ENCODE measurements at regions not wholly inside any gene's neighbourhood (a gene's known extent, or its start where the extent isn't known, plus 50 kb on each side); places are given as distances from the start of the nearest gene placed in this dataset.

DNA sequence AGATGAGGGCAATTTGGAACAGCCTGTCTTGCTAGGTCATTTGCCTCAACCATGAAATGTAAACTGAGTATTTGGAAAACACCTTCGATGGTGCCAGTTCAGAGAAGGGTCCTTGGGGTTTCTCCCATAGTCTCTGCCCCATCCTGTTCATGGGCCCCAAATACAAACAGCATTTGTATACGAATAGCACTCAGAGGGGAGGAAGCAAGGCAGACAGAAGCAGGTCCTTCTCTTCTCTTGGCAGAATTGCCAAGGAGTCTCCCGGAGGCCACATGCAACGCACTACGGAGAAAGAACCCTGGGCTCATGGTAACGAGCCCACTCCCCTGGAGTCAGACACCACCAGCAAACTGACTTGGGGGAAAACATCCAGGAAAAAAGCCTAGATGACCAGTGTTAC, 162.1 kb downstream of the RAB11FIP2 start:
- DNase-seq = no peak

DNA sequence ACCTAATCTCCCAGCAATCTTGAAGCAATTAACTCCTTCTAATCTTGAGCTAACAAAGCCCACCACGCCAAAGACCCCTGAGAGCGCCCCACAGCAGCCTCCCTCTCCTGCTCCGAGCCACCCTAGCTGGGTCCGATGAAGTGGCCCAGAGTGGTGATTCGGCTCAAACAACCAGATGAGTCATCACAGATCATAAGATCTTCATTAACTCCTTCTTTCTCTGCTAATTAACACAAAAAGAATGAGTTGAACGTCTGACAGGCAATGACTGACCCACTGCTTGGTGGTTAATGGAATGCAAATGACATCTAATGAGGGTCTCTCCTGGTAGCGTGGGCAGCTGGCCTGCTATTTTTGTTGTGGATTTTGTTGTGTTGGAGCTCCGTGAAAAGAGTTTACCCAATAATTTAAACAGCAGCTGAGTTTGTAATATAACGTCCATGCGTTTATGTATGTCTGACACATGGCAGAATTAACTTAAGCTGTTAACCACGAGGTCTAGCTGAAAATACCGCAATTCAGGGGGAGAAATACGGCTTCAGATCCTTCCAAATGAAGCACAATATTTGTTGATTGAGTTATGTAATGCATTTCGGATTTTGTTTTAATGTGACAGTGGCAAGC, 161.4 kb downstream of the RAB11FIP2 start:
- DNase-seq = no peak

DNA sequence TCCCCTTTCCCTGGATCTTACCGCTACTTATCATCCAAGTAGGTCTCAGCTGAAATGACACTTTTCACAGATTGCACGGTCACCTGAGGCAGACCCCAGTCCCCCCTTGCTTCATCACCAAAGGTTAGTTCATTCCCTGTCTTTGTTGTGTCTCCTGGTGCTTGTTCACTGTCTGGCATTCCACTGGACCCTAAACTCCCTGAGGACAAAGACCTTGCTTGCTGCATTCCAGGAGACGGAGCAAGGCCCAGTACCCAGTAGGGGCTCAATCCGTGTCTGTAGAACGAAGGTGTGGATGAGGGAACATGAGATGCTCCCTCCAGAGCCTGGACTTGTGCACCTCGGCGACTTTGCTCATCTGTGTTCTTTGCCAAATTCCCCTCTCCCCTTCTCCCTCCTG, 160.0 kb downstream of the RAB11FIP2 start:
- DNase-seq = no peak

DNA sequence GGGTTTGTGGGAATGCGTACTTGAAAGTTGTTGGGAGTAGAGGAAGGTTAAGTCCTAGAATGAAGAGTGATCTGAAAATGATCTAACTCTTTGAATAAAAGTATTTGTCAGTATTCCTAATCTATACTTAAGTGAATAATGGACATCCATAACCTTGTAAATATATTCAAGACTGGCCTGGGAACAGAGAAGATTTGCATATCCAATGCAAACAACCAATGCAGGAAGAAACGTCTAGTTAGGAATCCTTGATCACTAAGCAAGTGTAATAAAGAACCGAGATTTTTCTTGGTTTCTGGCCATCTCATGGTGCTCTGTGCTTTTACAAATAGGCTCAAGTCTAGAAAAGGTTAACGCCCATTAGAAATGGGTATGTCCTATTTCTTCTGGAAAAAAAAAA, 157.1 kb downstream of the RAB11FIP2 start:
- no peak for DNase-seq

DNA sequence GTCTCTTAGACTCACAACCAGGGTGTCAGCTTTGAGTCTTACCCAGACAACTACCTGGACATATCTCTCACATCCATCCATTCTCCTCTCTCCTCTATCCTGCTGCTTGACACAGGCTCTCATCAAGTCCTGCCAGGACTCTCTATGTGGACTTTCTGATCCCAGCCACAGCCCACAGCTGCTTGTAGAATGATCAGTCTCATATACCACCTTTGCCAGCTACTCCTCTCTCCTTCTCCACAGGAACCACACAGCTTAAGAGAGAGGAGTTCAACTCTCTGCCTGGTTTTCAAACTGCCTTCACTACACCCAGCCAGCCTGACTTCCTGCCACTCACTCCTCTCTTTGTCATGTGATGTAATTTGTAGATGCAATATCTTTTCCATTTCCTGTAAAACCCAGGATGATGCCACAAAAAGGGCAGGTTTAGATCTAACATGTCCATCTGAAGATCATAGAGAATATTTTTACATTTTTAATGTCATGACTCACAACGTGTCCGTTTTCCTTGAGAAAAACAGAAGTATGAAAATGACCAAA, 154.0 kb downstream of the RAB11FIP2 start:
- no peak for DNase-seq

DNA sequence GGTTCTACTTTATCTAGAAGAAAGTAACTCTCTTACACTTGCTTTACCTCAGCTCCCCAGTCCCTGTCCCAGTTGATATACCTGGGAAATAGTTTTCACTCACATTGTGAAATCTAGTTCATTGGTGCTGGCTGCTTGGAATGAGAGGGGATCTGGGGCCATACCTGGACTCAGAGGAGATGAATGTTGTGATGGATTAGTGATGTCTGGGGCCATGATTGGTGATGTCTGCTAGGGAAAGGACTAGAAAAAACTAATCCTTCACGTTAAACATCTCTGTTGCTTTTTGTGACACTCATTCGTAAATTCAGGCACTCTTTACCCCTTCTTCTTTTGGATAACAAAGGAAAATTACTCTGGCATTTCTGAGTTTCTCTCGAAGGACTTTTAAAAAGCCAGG, 152.4 kb downstream of the RAB11FIP2 start:
- DNase-seq = no peak

DNA sequence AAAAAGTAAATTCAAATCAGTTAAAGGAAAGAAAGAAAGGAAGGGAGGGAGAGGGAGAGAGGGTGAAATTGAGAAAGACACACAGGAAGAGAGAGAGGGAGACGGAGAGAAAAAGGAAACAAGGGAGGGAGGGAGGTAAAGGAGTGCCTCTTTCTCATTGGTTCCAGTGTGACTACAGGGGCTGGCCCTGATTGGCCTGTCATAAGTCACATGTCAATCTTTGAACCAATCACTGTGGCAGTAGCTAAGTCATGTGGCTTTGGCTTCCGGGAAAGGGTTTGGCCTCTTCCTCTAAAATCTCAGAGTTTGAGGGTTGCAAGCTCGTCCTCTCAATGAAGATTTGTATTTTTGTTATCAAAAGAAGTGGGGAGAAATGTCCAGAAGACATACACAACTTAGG, 150.2 kb downstream of the RAB11FIP2 start:
- no peak for DNase-seq

DNA sequence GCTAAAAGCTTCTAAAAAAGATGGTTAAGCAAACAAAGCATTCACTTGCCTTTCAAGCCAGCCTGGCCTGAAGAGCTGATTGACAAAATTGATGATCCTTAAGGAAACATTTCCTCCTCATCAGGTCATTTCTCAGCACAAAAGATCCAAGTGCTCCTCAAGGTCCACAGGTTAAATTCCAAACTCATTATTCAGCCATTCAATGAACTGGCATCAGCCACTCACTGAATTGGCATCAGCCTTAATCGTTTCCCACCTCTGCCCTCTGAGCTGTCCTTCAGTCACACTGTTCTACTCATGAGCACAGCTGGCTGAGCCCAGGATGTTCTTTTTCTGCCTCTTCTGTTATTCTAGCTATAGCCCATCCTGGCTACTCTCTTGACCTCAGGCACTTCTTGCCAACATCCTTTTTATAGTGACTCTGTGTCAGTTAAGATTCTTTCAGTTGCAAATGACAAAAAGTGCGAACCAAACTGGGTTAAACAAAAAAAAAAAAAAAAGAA, 147.5 kb downstream of the RAB11FIP2 start:
- no peak for DNase-seq

DNA sequence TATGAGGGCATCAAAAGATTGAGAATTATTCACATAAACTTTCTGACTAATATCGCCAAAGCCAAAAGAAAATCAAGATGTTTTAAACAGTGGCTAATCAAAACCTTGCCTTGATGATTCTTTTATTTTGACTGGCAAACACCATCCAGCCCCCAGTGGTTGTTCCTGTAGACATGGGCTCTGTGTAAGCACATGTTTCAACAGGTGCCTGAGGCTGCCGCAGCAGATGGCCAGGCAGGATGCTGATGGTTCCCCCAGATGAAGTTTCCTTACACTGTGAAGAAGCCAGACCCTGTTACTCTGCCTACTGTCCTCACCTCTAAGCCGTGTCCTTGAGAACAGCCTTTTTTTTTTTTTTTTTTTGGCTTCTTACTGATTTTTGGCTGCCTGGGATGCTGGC, 146.5 kb downstream of the RAB11FIP2 start:
- no peak for DNase-seq

DNA sequence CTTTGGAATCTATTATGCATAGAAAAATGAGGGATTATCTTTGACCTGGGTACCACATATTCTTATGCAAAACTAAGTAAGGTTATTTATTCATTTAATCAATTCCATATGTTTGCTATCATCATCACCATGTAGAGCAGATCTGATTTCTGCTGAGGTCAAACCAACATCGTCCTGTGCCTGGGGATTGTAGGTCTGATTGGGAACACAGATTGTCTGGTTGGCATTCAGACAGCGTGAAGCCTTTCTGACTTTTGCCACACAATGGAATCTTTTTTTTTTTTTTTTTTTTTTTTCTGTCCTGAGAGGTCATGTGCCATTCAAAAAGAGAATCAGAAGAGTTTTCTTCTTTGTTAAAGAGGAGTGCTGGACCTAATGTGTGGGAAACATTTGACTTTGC, 142.9 kb downstream of the RAB11FIP2 start:
- no peak for DNase-seq

DNA sequence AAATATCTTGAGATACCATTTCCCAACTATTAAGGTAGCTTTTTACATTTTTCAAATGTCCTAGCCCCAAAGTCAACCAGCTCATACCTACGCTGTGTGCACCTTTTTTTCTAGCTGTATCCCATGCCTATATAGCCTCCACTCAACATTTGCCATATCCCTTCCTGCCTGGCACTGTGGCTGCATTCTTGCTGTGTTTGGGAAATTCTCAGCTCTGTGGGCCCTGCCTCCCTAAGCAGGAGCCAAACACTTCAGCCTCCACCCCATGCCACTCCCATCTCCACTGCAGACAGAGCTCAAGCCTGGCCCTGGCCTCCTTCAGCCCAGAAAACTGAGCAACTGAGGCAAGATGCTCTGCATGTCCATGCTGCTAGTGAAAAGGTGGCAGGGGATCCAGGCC, 141.3 kb downstream of the RAB11FIP2 start:
- no peak for DNase-seq

DNA sequence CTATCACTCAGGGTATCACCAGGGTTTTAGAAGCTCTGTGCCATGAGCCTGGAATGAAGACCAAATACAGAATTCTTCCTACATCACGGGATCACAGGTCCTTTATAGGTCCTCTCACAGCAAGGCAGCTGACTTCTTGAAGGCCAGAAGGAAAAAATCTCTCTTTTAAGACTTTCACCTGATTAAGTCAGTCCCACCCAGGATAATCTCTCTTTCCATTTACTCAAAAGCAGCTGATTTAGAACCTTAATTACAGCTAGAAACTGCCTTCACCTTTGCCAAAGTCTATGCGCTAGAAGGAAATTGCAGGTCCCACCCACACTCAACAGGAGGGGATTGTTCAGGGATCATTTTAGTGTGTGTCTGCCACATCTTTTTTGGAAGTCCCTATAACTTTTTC, 135.1 kb downstream of the RAB11FIP2 start:
- no peak for DNase-seq

DNA sequence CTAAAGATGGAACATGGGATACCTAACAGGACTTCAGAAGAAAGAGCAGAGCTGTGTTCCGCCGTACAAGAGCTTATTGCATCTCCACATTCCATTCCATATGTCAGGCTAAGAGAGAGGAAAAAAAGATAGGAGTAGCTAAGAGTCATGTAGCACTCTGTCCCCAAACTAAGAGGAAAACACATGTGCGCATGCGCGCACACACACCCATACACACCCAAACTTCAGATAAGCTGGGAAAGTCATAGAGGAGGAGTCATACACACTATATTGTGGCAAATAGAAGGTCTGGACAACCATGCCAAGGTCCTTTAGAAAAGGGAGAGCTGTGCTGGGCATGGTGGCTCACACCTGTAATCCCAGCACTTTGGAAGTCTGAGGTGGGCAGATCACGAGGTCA, 132.4 kb downstream of the RAB11FIP2 start:
- DNase-seq = no peak

DNA sequence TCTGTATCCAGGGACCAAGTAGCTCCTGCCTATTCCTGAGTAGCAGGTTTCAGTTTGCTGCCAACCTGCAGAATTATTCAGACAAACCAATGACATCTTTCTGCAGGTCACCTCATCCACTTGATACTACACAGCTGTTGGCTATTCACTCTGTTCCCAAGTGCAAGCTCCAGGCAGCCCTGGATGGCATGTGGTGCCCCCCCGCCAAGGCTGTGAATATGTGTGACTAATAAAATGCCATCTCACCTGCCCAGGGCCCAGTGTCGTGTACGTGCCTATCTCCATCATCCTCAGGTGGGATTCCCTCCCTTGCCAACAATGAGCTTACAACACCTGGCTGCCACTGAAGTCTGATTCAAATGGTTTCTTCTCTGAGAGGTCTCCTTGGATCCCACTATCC, 125.8 kb downstream of the RAB11FIP2 start:
- DNase-seq = no peak

DNA sequence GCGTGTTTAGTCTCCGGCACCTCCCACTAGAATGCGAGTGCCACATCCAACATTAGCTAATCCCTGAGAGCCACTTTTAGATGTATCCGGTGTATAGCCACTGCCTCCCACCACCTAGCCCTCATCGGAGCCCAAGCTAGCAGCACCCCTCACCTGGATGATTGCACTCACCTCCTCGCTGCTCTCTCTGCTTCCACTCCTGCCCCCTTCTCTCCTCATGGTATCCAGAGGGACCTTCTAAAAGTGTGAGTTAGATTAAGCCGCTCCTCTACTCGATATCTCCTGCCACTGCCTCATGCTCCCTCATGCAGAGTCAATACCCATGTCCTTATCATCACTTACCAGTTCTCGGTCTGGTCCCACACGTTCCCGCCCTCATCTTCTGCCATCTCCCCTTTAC, 125.3 kb downstream of the RAB11FIP2 start:
- DNase-seq = no peak

DNA sequence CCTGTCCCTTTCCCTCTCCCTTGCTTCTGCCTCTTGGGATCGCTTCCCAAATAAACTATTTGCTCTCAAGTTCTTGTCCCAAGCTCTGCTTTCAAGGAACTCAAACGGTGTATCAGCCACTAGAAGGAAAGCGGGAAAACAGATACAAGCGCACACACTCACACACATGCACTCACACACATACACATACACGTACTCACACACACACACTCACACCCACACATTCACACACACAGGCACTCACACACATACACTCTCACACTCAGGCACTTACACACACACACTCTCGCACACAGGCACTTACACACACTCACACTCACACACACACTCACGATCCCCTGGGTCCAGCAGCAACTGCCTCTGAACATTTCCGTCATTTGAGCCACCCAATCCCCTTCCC, 121.9 kb downstream of the RAB11FIP2 start:
- no peak for DNase-seq

DNA sequence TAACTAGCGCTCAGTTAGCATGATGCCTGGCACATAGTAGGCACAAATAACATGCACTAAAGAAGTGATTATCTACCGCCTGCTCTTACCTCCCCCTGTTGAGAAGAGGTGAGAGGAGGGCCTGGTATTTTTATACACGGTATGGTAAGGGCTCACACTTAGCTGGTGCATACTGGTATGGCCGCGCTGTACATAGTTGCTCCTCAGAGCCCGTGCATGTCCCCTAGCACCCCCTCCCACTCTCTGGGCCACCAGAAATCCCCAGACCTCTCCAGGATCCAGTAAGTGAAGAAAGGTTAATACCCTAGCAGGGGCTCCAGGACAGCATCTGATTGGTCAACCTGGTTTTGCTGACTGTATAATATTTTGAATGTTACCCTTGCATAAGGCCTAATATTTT, 121.4 kb downstream of the RAB11FIP2 start:
- DNase-seq = no peak

DNA sequence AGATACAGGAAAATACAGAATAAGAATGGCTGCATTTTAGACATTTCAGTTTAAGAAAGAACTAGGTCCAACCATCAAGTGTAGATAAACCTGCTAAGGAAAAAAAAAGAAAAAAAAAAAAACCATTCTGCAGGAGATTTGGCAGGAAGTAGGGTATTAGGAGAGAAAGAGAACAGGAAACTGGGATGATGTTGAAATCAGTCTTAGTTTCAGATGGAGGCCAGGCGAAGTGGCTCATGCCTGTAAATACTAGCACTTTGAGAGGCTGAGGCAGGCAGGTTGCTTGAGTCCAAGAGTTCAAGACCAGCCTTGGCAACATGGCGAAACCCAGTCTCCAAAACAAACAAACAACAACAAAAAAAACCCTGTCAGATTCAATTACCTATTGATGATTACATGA, 120.2 kb downstream of the RAB11FIP2 start:
- no peak for DNase-seq

DNA sequence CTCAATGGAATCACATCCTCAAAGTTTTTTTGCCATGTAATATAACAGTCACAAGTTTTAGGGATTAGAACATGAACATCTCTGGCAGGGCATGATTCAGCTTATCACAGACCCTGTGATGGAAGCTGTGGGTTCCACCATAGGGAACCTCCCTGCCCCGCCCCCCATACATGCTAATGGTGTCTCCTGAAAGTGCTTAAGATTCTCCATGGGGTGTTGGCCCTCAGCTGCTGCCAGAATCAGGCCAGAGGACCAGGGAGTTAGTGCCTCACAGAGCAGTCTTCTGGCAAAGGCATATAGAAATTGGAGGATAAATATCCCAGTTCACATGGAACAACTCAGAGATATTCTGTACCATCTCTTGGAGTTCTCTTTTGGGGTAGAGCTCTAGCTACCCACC, 119.4 kb downstream of the RAB11FIP2 start:
- DNase-seq = no peak

DNA sequence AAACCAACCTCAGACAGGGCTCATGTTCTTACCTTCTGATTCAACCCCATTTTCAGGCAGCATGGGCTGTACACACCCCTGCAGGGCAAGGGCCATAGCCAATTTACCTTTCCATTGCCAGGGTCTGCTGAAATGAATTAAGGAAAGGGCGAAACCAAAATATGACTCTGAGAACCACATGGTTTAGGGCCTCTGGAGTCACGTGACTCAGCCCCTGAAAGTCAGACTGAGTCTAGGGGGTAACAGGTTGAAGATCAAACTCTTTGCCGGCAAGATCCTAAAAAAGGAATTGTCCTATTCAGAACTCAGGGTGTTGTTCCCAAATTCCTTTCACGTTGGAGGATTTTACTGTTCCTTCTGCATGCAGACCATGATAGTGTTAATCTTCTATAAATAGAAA, 118.9 kb downstream of the RAB11FIP2 start:
- DNase-seq = no peak

DNA sequence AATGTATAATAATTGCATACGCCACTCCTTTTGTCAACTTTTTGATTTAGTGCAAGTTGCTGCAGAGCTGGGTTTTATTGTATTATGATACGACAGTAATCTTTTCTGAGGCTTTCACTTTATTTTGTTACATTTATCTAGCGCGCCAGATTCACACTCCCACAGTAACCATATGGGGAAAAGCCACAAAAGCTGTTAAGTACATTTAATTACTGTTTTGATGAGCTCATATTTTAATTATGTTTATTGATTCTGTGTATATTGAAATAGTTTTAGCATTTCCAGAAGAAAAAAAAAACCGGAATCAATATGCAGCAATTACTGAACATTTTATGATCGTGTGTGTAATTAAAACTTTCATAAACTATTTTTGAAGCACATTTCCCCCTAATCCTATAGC, 118.5 kb downstream of the RAB11FIP2 start:
- no peak for DNase-seq

DNA sequence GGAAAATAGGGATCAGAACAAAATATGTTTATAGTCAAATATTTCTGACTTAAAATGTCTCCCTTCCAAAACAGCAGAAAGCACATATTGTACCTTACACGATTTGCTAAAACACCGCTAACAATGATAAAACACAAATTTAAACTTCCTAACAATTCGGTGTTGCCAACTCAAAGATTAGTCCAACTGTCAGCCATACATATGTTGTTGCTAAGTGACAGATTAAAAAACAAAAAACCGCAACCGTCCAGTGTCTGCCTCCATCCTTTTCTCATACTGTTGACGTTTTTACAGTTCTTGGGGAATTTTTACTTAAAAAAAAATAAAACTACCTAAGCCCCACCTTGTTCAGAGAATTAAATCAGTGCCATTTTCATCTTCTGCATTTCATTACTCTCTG, 118.0 kb downstream of the RAB11FIP2 start:
- no peak for DNase-seq

DNA sequence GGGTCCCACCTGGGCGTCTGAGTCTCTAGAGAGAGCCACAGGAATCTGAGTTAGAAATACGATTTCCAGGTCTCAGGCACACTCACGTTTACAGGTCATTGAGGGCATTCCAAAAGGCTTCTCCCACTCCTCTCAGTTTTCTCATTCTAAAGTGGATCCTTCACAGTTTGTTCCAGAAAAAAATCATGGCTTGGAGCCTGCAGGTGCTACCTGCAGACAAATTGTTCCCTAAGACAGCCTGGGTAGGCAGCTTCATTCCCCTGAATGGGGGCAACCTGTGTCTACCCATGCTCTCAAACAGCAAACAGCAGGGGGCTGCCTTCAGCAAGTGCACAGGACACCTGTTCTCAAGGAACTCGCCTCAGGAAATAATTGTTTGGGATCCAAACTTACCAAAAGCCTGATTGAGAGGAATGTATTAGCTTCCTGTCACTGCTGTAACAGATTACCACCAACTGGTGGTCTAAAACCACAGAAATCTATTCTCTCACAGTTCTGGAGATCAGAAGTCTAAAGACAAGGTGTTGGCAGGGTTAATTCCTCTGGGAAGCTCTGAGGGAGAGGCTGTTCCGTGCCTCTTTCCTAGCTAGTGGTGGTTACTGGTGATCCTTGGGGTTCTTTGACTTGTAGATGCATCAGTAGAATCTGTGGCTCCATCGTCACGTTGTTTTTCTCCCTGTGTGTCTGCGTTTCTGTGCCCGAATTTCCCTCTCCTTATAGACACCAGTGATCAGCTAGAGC, 117.2 kb downstream of the RAB11FIP2 start:
- no peak for DNase-seq

DNA sequence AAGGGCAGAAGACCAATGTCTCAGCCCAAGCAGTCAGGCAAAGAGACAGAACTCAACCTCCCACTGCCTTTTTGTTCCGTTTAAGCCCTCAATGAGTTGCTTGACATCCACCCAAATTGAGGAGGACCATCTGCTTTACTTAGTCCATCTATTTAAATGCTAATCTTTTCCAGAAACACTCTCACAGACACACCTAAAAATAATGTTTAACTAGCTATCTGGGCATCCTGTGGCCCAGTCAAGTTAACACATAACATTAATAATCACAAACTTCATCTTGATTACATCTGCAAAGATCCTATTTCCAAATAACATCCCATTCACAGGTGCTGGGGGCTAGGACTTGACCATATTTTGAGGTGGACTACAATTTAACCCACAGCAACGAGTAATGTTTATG, 115.7 kb downstream of the RAB11FIP2 start:
- DNase-seq = no peak

DNA sequence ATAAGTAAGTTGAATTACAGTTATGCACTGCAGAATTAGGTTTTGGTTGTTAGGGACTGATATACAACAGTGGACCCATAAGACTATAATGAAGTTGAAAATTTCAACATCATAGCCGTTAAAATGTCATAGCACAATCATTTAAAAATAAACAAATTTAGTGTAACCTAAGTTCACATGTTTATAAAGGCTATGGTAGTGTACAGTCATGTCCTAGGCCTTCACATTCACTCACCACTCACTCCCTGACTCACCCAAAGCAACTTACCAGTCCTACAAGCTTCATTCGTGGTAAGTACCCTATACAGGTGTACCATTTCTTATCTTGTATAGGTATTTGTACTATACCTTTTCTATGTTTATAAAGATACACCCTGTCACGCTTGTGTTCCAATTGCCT, 113.7 kb downstream of the RAB11FIP2 start:
- DNase-seq = no peak
